ENCODE measurements at regions not wholly inside any gene's neighbourhood (a gene's known extent, or its start where the extent isn't known, plus 50 kb on each side); places are given as distances from the start of the nearest gene placed in this dataset.

DNA sequence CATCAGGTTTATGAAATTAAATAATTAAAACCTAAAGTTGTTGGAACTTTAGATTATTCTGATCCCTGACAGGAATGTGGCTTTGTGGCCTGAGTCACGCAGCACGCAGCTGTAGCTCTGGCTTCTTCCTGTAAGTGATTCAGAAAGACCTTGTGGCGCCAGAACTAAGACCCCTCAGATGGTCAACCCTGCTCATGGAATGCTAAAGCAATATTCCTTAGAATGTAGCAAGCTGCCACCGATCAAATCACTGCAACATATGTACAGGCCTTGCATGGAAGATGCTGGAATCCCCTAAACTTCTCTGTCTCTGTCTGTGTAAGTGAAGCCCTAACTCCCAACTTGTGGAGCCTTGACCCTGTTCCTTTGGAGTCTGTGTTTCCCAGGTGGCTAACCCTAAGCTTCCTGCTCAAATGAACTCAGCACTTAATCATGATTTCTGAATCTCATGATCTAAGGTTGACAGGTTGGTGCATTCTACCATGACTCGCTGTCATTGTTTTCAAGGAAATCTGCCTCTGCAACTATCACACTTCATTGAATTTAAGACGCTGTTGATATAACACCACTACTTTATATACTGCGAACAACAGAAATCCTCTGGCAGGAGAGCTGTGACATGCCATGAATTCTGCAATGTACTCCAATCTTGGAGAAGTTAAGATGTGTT, 111.2 kb upstream of the CST7 start:
- TF ChIP-seq POLR2AphosphoS5 (IDR thresholded peaks at IDR 0.05; ENCODE audit: borderline replicate concordance, low read depth, low read length): no peak
- TF ChIP-seq EZH2 (IDR thresholded peaks at IDR 0.05): no peak
- no peak for TF ChIP-seq FOXP2 (optimal IDR thresholded peaks at IDR 0.05; ENCODE audit: control extremely low read depth, extremely low read length, insufficient read depth)

Data from SK-N-MC (cell line).